PC-3 (cell line): ENCODE measurements at regions not wholly inside any gene's neighbourhood (a gene's known extent, or its start where the extent isn't known, plus 50 kb on each side); places are given as distances from the start of the nearest gene placed in this dataset.

Experiments used
- CTCF ChIP-seq: fragments of 300-600 bp; sonication (generic); conservative IDR thresholded peaks from 2 replicates; pipeline ENCODE4 v1.5.1; 2017; ENCODE audit warnings: antibody characterized with exemption, low read depth, mild to moderate bottlenecking, low read length
- EZH2 ChIP-seq: fragments of 300-600 bp; sonication (generic); IDR thresholded peaks from one replicate; pipeline ENCODE4 v1.6.1; 2017; ENCODE audit warnings: antibody characterized with exemption, mild to moderate bottlenecking, low read length; ENCODE audit not compliant: unreplicated experiment
- EZH2phosphoT487 ChIP-seq: fragments of 300-600 bp; sonication (generic); IDR thresholded peaks from 2 replicates; pipeline ENCODE4 v1.6.1; 2018; ENCODE audit warnings: mild to moderate bottlenecking, antibody characterized with exemption, low read length, borderline replicate concordance

GRCh38 chr14:24734917-24735500, 101.0 kb upstream of the GZMB start:
- peak; percentile 83 for TF ChIP-seq CTCF
- no peak for TF ChIP-seq EZH2phosphoT487
- no peak for TF ChIP-seq EZH2
